ENCODE measurements at regions not wholly inside any gene's neighbourhood (a gene's known extent, or its start where the extent isn't known, plus 50 kb on each side); places are given as distances from the start of the nearest gene placed in this dataset.

DNA sequence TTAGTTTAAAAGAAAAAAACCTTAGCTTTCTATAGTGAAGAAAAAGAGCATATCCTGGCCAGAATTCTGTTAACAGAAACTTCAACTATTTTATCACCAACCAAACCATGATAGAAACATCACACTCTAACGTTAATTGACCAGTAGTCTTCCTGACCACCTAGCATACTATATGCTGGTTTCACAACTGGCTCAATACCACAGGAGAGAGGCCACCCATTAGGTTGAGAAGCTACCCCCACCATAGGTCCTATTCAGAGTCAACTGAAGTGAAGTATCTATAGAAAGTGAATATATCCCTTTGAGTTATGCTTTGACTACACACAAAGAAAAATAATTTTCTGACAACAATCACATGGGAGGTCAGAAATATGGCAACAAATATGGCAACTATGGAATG is 85.2 kb upstream of the STK17B start:
- Histone ChIP-seq H4K20me1 (ENCODE audit: control insufficient read depth, insufficient read depth, low read depth, low read length) (no peaks in the 10 kb centered on the region), H3K27me3 (ENCODE audit: control insufficient read depth, low read length) (no peaks in the 10 kb centered on the region), H3K4me2 (ENCODE audit: low read length) (no peak overlapping the region), H3K27ac (ENCODE audit: low read depth, low read length) (no peak overlapping the region), H3K4me1 (ENCODE audit: control insufficient read depth, low read length) (peaks cover 29% of the 10 kb centered on the region), H3F3A (ENCODE audit: control insufficient read depth, insufficient read depth) (peaks cover 4% of the 10 kb centered on the region; the same call in 1 of the 2 replicates), H3K9me3 (ENCODE audit: control insufficient read depth, insufficient read depth, low read length) (no peaks in the 10 kb centered on the region), H3K79me2 (ENCODE audit: control insufficient read depth, low read length) (no peaks in the 10 kb centered on the region), H3K4me3 (ENCODE audit: low read length) (no peak overlapping the region), H3K36me3 (ENCODE audit: control insufficient read depth, low read length) (no peaks in the 10 kb centered on the region), H3K9me2 (replicated peaks; ENCODE audit: control insufficient read depth, low read length) (no peaks in the 10 kb centered on the region)
- no peak for TF ChIP-seq EZH2phosphoT487 (IDR thresholded peaks at IDR 0.05; ENCODE audit: borderline replicate concordance, low read length)

GRCh38 chr2:196257086-196257485 is 85.7 kb upstream of the STK17B start:
- Histone ChIP-seq H3K27ac (ENCODE audit: low read depth, low read length) (no peak overlapping the region), H3K9me3 (ENCODE audit: control insufficient read depth, insufficient read depth, low read length) (no peaks in the 10 kb centered on the region), H3F3A (ENCODE audit: control insufficient read depth, insufficient read depth) (peaks cover 5% of the 10 kb centered on the region; the same call in 1 of the 2 replicates), H4K20me1 (ENCODE audit: control insufficient read depth, insufficient read depth, low read depth, low read length) (no peaks in the 10 kb centered on the region), H3K9me2 (replicated peaks; ENCODE audit: control insufficient read depth, low read length) (no peaks in the 10 kb centered on the region), H3K36me3 (ENCODE audit: control insufficient read depth, low read length) (no peaks in the 10 kb centered on the region), H3K4me1 (ENCODE audit: control insufficient read depth, low read length) (peaks cover 32% of the 10 kb centered on the region), H3K79me2 (ENCODE audit: control insufficient read depth, low read length) (no peaks in the 10 kb centered on the region), H3K4me3 (ENCODE audit: low read length) (no peak overlapping the region), H3K4me2 (ENCODE audit: low read length) (no peak overlapping the region), H3K27me3 (ENCODE audit: control insufficient read depth, low read length) (no peaks in the 10 kb centered on the region)
- TF ChIP-seq CTCF (IDR thresholded peaks at IDR 0.05; ENCODE audit: low read depth, low read length, poor library complexity, severe bottlenecking) (no peak), EZH2phosphoT487 (IDR thresholded peaks at IDR 0.05; ENCODE audit: borderline replicate concordance, low read length) (no peak)

- no peak overlapping the region for H3K27ac ChIP-seq (ENCODE audit: low read depth, low read length)
- H3K27me3 ChIP-seq (ENCODE audit: control insufficient read depth, low read length) = no peaks in the 10 kb centered on the region
- H3K4me2 ChIP-seq (ENCODE audit: low read length) = no peak overlapping the region
- no peaks in the 10 kb centered on the region for H3K9me3 ChIP-seq (ENCODE audit: control insufficient read depth, insufficient read depth, low read length)
- H3K4me1 ChIP-seq (ENCODE audit: control insufficient read depth, low read length) = peaks cover 45% of the 10 kb centered on the region
- H3K36me3 ChIP-seq (ENCODE audit: control insufficient read depth, low read length) = no peaks in the 10 kb centered on the region
- H3K9me2 ChIP-seq (replicated peaks; ENCODE audit: control insufficient read depth, low read length) = no peaks in the 10 kb centered on the region
- H3K4me3 ChIP-seq (ENCODE audit: low read length) = no peak overlapping the region
- TF ChIP-seq EZH2phosphoT487 (IDR thresholded peaks at IDR 0.05; ENCODE audit: borderline replicate concordance, low read length) (no peak), CTCF (IDR thresholded peaks at IDR 0.05; ENCODE audit: low read depth, low read length, poor library complexity, severe bottlenecking) (no peak)
- peaks cover 8% of the 10 kb centered on the region for H3F3A ChIP-seq (ENCODE audit: control insufficient read depth, insufficient read depth)
- no peaks in the 10 kb centered on the region for H3K79me2 ChIP-seq (ENCODE audit: control insufficient read depth, low read length)
- no peaks in the 10 kb centered on the region for H4K20me1 ChIP-seq (ENCODE audit: control insufficient read depth, insufficient read depth, low read depth, low read length)
These were observed 87.0 kb upstream of the STK17B start for GRCh38 chr2:196258407-196258806.

DNA sequence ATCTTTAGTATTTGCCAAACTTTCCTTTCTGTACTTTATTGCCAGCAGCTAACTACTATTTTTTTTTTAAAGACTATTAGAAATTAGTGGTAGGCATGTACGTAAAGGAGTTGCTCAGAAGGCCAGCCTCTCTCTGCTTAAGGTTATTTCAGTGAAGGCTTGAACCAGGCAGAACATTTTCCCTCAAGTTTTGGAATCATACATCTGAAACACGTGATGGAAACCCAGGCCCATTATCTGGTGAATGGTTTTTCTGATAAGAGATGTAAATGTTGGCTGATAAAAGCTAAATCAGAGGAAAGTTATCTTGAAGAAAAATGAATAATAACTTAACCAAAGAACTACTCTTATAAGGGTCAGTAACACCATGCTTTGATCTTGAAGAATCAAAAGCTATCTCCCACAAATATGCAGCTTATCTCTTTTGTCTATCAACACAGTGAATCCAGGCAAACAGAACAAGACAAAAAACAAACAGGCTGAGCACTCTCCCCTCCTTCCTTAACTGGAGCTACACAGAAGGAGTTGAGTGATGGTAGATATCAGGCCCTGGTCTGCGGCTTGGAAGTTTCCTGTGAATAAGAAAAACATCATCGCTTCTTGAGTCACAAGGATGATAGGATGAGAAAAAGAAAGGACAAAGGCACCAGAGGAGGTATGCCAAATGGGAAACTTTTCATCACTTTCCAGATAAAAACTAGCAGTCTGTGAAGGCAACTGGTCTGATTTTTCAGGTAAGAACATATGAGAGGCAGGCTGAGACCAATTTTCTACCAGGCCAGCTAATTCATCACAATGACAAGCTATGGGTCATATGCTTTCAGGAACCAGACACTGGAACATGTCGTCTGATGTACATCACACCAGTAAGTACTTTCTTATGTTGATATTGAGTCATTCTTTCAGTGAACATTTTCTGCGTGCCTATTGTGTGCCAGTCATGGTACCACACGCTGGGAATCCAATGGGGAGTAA is 88.4 kb upstream of the STK17B start:
- Histone ChIP-seq H3K36me3 (ENCODE audit: control insufficient read depth, low read length) (no peaks in the 10 kb centered on the region), H3K9me2 (replicated peaks; ENCODE audit: control insufficient read depth, low read length) (no peaks in the 10 kb centered on the region), H3K4me1 (ENCODE audit: control insufficient read depth, low read length) (peaks cover 59% of the 10 kb centered on the region), H3K4me3 (ENCODE audit: low read length) (peak overlapping the region; percentile 30), H4K20me1 (ENCODE audit: control insufficient read depth, insufficient read depth, low read depth, low read length) (no peaks in the 10 kb centered on the region), H3K27ac (ENCODE audit: low read depth, low read length) (no peak overlapping the region), H3K79me2 (ENCODE audit: control insufficient read depth, low read length) (no peaks in the 10 kb centered on the region), H3K27me3 (ENCODE audit: control insufficient read depth, low read length) (no peaks in the 10 kb centered on the region), H3F3A (ENCODE audit: control insufficient read depth, insufficient read depth) (peaks cover 16% of the 10 kb centered on the region), H3K4me2 (ENCODE audit: low read length) (peak overlapping the region; percentile 47), H3K9me3 (ENCODE audit: control insufficient read depth, insufficient read depth, low read length) (no peaks in the 10 kb centered on the region)
- no peak for TF ChIP-seq CTCF (IDR thresholded peaks at IDR 0.05; ENCODE audit: low read depth, low read length, poor library complexity, severe bottlenecking)
- no peak for TF ChIP-seq EZH2phosphoT487 (IDR thresholded peaks at IDR 0.05; ENCODE audit: borderline replicate concordance, low read length)

All from DOHH2 (cell line).